NCI-H510A treated with DMSO at 0.1 percent for 48 hours (cell line): ENCODE measurements at regions not wholly inside any gene's neighbourhood (a gene's known extent, or its start where the extent isn't known, plus 50 kb on each side); places are given as distances from the start of the nearest gene placed in this dataset.

ENCODE experiments used
- DNase-seq: peaks from one replicate; lab custom pipeline; 2025; lab: John Stamatoyannopoulos, UW

GRCh38 chr10:106520698-106521097, 643.8 kb downstream of the SORCS1 start:
- DNase-seq: no peak

- no peak for DNase-seq
These were observed 645.0 kb downstream of the SORCS1 start for GRCh38 chr10:106519376-106520030.

GRCh38 chr10:106515206-106515790, 649.2 kb downstream of the SORCS1 start:
- DNase-seq: no peak

- no peak for DNase-seq
These were observed 651.1 kb downstream of the SORCS1 start for GRCh38 chr10:106513352-106513771.

GRCh38 chr10:106511917-106512316, 652.6 kb downstream of the SORCS1 start:
- no peak for DNase-seq

- no peak for DNase-seq
These were observed 655.6 kb downstream of the SORCS1 start for GRCh38 chr10:106508950-106509349.

- DNase-seq: no peak
These were observed 657.8 kb downstream of the SORCS1 start for GRCh38 chr10:106506526-106507283.

GRCh38 chr10:106504536-106504935, 660.0 kb downstream of the SORCS1 start:
- DNase-seq: no peak

- DNase-seq: no peak
These were observed 661.9 kb downstream of the SORCS1 start for GRCh38 chr10:106502641-106503040.

- DNase-seq: no peak
These were observed 663.5 kb downstream of the SORCS1 start for GRCh38 chr10:106500925-106501525.

- no peak for DNase-seq
These were observed 664.2 kb downstream of the SORCS1 start for GRCh38 chr10:106500041-106500924.

GRCh38 chr10:106499448-106499847, 665.1 kb downstream of the SORCS1 start:
- DNase-seq: no peak

GRCh38 chr10:106498675-106499074, 665.8 kb downstream of the SORCS1 start:
- DNase-seq: no peak

GRCh38 chr10:106495931-106496330, 668.6 kb downstream of the SORCS1 start:
- no peak for DNase-seq

GRCh38 chr10:106493751-106494150, 670.8 kb downstream of the SORCS1 start:
- DNase-seq: no peak

- DNase-seq: no peak
These were observed 671.3 kb downstream of the SORCS1 start for GRCh38 chr10:106493226-106493625.

GRCh38 chr10:106487726-106488125, 676.8 kb downstream of the SORCS1 start:
- no peak for DNase-seq

GRCh38 chr10:106481598-106482275, 682.8 kb downstream of the SORCS1 start:
- no peak for DNase-seq

- no peak for DNase-seq
These were observed 684.9 kb downstream of the SORCS1 start for GRCh38 chr10:106479636-106480035.

- DNase-seq: no peak
These were observed 689.6 kb downstream of the SORCS1 start for GRCh38 chr10:106474876-106475275.

GRCh38 chr10:106473129-106473685, 691.3 kb downstream of the SORCS1 start:
- DNase-seq: no peak
